Glomerular endothelial cell (primary cell): ENCODE measurements at regions not wholly inside any gene's neighbourhood (a gene's known extent, or its start where the extent isn't known, plus 50 kb on each side); places are given as distances from the start of the nearest gene placed in this dataset.
A peak's percentile ranks its signal among the peaks of the same experiment; 100 is the strongest.

Experiments used
- DNase-seq: peaks from one replicate; pipeline ENCODE4 v3.0.0-alpha.2; 2011; ENCODE audit warnings: low read depth, low spot score; ENCODE audit errors: extremely low read depth

GRCh38 chr16:85382717-85383118 lies 230.4 kb upstream of the GSE1 start:
- no peak for DNase-seq

- DNase-seq = no peak
These were observed 229.0 kb upstream of the GSE1 start for GRCh38 chr16:85383836-85384832.

- no peak for DNase-seq
These were observed 228.2 kb upstream of the GSE1 start for GRCh38 chr16:85384833-85385462.

GRCh38 chr16:85385463-85386331 lies 227.4 kb upstream of the GSE1 start:
- DNase-seq = no peak

- no peak for DNase-seq
These were observed 226.5 kb upstream of the GSE1 start for GRCh38 chr16:85386467-85387170.

GRCh38 chr16:85387171-85387507 lies 226.0 kb upstream of the GSE1 start:
- no peak for DNase-seq

DNA sequence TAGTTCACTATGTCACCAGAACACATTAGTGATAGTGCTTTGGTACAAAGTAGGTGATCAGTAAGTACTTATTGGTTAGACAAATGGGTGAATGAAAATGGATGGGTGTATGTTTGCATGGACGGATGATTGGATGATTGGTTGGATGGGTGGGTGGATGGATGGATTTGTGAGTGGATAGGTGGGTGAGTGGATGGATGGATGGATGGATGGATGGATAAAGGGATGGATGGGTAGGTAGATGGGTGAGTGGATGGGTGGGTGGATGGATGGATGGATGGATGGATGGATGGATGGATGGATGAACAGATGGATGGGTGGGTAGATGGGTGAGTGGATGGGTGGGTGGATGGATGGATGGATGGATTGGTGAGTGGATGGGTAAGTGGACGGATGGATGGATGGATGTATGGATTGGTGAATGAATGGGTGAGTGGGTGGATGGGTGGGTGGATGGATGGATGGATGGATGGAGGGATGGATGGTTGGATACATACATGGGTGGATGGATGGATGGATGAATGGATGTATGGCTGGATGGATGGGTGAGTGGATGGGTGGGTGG lies 225.3 kb upstream of the GSE1 start:
- DNase-seq = no peak

DNA sequence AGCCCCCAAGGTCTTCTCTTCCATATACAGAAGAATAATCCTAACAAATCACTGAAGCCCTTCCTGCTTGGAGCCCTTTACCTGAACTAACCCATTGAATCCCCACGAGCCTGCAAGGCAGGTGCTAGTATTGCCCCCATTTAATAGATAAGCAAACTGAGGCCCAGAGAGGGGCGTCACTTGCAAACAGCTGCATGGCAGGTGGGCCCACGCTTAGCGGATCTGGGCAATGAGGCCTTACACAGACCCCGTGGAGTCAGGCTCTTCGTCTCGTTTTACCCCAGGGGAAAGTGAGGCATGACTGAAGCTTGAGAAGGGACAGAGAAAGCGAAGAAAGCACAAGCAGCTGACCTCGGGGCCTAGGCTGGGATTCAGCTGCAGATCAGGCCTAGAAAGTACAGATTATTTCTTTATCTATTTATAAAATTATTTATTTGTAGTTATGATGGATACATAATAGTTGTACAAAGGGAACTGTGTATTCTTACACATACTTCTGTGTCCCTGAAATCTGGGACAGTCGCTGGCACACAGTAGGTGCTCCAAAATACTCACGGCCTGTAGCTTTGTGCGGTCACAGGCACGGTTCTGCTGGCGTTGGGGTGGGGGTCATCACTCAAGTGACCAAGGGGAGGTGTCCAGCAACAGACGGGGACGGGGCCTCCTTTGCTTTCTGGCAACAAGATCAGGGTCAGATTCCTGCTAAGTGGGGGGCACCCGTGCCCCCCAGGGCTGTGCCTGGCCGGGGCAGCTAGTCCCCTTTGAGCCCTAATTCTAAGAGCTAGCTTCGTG lies 223.2 kb upstream of the GSE1 start:
- no peak for DNase-seq

GRCh38 chr16:85390511-85391174 lies 222.5 kb upstream of the GSE1 start:
- no peak for DNase-seq

DNA sequence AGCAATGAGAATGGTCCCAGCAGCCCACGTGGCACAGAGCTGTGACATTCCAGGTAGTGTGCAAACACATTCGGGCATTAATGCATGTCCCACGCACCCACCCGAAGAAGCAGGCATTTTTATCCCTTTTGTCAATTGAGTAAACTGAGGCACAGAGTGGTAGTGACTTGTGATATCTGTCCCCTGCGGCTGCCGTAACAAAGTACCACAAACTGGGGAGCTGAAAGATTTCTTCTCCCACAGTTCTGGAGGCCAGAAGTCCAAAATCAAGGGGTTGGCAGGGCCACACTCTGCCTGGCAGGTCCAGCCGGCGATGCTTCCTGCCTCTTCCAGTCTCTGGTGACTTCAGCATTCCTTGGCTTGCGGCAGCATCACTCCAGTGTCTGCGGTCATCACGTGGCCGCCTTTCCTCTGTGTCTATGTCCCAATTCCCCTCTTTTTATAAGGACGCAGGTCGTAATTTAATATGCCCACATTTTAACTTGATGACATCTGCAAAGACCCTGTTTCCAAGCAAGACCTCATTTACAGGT lies 221.9 kb upstream of the GSE1 start:
- DNase-seq = no peak

DNA sequence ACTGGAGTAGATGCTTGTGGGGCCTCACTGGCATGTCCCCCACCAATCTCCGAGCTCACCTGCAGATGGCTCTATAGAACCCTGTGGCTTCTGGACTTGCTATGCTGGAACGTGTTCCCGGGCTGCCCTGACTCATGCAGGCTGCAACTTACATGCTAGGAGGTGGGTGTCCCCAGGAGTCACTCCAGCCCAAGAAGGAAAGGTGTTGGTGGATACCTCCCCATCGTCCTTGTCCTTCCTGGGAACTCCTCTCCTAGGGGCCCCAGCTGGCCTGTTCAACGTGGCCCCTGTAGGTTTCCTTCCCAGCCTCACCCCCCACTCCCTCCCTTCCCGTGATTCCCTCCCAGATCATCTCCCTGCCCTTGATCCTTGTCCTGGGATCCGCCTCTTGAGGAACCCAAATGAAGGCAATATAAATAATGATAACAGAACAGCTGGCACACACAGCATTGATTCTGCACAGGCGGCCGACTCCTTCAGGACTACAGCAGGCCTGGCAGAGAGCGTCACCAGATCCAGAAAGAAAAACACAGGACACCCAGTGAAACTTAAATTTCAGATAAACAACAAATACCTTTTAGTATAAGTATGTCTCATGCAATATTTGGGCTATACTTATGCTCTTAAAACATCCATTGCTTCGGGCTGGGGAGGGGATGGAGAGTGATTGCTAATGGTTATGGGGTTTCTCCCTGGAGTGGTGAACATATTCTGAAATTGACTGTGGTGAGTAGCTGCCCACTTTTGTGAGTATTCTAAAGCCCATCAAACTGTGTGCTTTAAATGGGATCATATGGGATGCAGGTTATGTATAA lies 221.1 kb upstream of the GSE1 start:
- DNase-seq = no peak

DNA sequence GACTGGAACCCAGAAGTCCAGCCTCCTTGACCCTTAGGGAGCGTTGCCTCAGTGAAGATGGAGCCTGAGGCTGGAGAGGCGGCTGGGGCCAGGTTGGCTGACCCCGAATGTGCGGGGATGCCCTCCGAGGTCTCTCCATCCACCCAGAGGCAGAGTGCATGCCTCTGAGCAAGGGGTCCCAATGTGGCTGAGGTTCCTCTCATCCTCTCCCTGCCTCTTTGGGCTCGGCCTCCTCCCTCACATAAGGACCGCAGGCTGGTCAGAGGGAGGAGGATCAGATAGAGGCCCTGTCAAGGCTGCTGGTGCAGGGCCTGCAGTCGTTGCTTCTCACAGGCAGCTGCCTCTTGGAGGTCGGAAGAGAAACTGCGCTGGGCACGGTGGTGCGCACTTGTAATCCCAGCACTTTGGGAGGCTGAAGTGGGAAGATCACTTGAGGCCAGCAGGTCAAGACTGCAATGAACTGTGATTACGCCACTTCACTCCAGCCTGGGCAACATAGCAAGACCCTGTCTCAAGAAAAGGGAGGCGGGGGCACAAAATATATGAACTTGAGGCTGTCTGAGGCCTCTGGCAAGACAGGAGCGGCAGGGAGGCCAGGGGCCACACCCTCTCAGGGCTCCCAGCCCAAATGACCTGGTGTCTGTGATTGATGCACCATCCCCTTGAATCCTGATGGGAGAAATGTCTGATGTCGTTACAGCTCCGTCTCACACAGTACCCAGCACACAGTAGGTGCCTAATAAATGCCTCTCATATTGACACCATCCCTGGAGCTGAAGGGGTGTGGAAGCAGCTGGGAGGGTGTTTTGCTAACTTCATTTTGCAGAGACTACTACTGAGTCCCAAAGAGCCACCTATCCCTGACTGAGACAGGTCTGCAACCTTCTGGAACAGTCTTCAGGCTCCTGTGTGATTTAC lies 220.1 kb upstream of the GSE1 start:
- DNase-seq = no peak

DNA sequence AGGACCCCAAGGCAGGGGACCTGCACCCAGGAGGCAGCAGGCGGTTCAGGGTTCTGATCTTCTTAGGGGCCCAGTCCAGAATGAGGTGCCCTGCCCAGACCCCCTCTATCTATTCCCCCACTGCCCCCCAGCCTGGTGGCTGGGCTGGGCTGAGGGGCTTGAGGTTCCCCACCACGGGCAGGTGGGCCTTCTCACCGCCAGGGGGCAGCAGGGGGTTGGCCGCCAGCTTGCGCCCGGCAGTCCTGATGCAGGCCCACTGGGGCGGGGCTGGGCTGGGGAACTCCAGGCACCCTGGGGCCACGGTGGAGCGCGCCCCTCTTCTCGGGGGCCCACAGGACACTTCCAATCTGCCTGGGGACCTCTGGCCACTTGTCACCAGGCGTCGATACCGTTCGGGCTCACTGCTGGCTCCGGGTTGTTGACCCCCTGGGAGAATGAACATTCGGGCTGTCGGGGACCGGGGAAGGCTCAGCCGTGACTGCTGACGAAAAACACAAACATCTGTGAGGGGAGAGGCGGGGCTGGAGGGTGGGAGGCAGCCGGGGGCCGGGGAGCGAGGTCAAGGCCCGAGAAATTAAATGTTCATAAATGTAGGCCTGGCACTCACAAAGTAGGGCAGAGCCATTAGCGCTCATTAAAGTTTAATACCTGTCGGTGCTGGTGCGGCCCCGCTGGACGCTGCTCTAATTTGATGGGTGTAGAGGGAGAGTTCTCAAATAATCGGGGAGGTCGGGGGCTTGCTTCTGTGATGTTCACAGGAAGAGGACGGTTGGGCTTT lies 219.3 kb upstream of the GSE1 start:
- no peak for DNase-seq

DNA sequence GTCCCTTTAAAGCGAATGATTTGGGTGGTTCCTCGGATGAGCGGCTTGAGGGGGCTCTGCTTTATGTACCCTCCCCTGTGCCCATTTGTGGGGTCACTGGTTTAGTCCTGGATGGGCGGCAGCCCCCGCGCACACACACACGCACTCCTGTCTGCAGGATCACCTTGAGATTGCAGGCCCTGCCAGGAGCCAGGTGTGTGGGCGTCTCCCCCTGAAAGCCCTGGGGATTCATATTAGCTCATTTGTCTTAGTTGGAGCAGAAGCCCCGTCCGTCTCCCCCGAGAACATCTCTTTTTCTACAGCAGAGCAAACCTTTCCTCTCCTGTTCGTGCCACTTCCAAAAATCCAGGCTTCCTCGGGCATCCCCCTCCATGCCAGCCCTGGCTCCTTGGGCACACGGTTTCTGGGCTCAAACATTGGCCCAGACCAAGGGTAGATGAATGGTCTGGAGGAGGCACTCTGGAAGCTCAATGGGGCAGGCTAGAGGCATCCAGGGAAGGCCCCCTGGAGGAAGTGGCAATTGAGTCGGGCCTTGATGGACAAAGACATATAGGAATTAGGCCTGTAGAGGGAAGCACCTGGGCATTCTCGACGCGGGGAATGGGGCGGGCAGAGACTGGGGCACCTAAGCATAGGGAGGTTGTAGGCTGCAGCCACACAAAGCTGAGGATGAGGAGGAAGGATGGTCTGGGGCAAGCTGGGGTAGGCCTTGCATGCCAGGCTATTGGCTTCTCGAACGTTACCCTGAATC lies 218.5 kb upstream of the GSE1 start:
- DNase-seq = no peak

DNA sequence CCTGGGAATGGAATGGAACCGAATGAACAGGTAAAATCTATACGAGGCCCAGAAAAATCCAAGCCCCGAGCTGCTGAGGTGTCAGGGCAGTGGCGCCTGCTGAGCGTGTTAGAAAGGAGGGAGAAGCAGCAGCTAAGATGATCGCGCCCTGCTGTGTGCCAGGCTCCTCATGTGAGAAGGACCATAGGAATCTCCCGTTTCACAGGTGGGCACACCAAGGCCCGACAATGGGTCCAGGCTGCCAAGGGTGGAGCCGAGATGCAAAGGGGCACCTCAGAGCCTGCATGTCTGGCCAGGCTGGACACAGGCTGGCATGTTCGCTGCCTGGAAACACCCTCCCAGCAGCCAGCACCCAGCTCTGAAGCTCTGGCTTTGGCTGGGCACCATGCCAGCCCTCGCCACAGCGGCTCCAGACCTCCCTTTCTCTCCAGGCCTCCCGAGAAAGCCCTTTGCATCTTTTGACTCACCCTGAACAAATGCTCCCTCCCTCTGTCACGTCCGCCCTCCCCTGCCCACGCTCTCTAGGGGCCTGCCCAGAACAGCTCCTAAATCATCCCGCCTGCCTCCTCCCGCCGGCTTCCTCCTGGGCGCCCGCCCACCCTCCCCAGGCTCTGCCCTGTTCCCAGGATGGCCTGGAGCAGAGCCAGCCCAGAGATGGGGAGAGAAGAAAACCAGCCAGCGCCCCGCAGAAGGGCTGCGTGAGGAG lies 217.8 kb upstream of the GSE1 start:
- DNase-seq = peak; percentile 34
